OCI-LY1 (cell line): ENCODE measurements at regions not wholly inside any gene's neighbourhood (a gene's known extent, or its start where the extent isn't known, plus 50 kb on each side); places are given as distances from the start of the nearest gene placed in this dataset.

Experiments used
- EZH2 ChIP-seq: fragments of 200-600 bp; sonication (generic), shearing (Covaris generic); IDR thresholded peaks from 2 replicates; pipeline ENCODE4 v1.8.0; 2017; ENCODE audit warnings: borderline replicate concordance, mixed run types, mild to moderate bottlenecking, antibody characterized with exemption, low read length, moderate library complexity, mixed read lengths
- TF ChIP-seq, protein P1 (sequence below): fragments of 200-600 bp; sonication (generic), shearing (Covaris generic); IDR thresholded peaks from 2 replicates; pipeline ENCODE4 v1.5.1; 2017; ENCODE audit warnings: mild to moderate bottlenecking, antibody characterized with exemption, low read length, moderate library complexity, mixed read lengths

DNA sequence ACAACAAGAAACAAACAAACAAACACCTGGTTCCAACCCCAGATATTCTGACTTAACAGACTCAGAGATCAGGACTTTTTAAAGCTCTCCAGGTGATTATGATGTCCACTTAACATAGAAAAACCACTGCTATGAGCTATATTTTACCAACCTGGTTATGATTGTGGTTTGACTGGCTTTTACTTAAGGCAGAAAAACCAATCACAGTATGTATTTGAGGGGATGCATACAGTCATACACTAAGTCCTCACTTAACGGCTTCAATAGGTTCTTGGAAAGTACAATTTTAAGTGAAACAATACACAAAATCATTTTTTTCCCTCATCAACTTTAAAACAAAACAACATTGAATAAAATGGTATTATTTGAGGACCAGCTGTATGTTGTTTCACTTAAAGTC lies 393.6 kb downstream of the ZEB2 start:
- TF ChIP-seq EZH2, result no peak
- TF ChIP-seq, protein P1, sequence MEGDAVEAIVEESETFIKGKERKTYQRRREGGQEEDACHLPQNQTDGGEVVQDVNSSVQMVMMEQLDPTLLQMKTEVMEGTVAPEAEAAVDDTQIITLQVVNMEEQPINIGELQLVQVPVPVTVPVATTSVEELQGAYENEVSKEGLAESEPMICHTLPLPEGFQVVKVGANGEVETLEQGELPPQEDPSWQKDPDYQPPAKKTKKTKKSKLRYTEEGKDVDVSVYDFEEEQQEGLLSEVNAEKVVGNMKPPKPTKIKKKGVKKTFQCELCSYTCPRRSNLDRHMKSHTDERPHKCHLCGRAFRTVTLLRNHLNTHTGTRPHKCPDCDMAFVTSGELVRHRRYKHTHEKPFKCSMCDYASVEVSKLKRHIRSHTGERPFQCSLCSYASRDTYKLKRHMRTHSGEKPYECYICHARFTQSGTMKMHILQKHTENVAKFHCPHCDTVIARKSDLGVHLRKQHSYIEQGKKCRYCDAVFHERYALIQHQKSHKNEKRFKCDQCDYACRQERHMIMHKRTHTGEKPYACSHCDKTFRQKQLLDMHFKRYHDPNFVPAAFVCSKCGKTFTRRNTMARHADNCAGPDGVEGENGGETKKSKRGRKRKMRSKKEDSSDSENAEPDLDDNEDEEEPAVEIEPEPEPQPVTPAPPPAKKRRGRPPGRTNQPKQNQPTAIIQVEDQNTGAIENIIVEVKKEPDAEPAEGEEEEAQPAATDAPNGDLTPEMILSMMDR, result no peak
